Panc1 (cell line): ENCODE measurements at regions not wholly inside any gene's neighbourhood (a gene's known extent, or its start where the extent isn't known, plus 50 kb on each side); places are given as distances from the start of the nearest gene placed in this dataset.

Experiments used
- ATAC-seq: fragments of 200-7000 bp; cut with Tn5 transposase; 2 replicates; pipeline ENCODE4 v1.9.1; 2020; ENCODE audit warnings: mild to moderate bottlenecking, moderate library complexity
- BruUV-seq: library from RNA; stranded (reverse); fragments of 400-500 nt; replicated peaks from 2 replicates; lab custom pipeline; 2021; lab: Mats Ljungman, UMichigan
- CTCF ChIA-PET: fragments of 300-600 bp; sonication (Branson Sonifier 250); formaldehyde crosslinking; loops from one replicate; lab custom pipeline; 2022; ENCODE audit warnings: antibody characterized with exemption; lab: Charles Lee
- POLR2A ChIA-PET: fragments of 300-600 bp; sonication (Branson Sonifier 250); formaldehyde crosslinking; loops from one replicate; lab custom pipeline; 2022; ENCODE audit warnings: antibody characterized with exemption; lab: Charles Lee
- DNase-seq: peaks from one replicate; pipeline ENCODE4 v3.0.0-alpha.2; 2010; ENCODE audit warnings: low read depth, low spot score
- H3K27ac ChIP-seq: 2 replicates; pipeline ENCODE4 v1.5.1; 2011; ENCODE audit warnings: mild to moderate bottlenecking, low read length, inconsistent platforms
- H3K27me3 ChIP-seq: fragments of 200-500 bp; sonication (Bioruptor generic); 2 replicates; pipeline ENCODE4 v1.6.0; 2014; ENCODE audit warnings: low read length, inconsistent platforms; ENCODE audit not compliant: control insufficient read depth, insufficient read depth
- H3K36me3 ChIP-seq: fragments of 200-500 bp; sonication (Bioruptor generic); 2 replicates; pipeline ENCODE4 v1.5.1; 2014; ENCODE audit warnings: inconsistent platforms, mild to moderate bottlenecking, low read length, moderate library complexity; ENCODE audit not compliant: control insufficient read depth, insufficient read depth
- H3K4me1 ChIP-seq: 2 replicates; pipeline ENCODE4 v1.5.1; 2011; ENCODE audit warnings: inconsistent platforms, mild to moderate bottlenecking, low read length, moderate library complexity; ENCODE audit not compliant: control insufficient read depth, insufficient read depth
- H3K4me3 ChIP-seq, 2 experiments: 2 replicates each; pipeline ENCODE4 v1.5.1; 2011 to 2012; ENCODE audit warnings: low read depth in 2 of 2, low read length in 2 of 2, mild to moderate bottlenecking in 2 of 2, inconsistent platforms in 1 of 2, moderate library complexity in 1 of 2
- H3K9me3 ChIP-seq: fragments of 200-500 bp; sonication (Bioruptor generic); 2 replicates; pipeline ENCODE4 v1.5.1; 2014; ENCODE audit warnings: low read depth, mild to moderate bottlenecking, inconsistent platforms, low read length, moderate library complexity; ENCODE audit not compliant: control insufficient read depth, insufficient read depth
- POLR2AphosphoS5 ChIP-seq: IDR thresholded peaks from 2 replicates; pipeline ENCODE4 v1.6.1; 2012; ENCODE audit warnings: mild to moderate bottlenecking, low read depth, low read length, moderate library complexity
- REST ChIP-seq, 2 experiments: IDR thresholded peaks; 2 replicates each; pipeline ENCODE4 v1.6.1; 2011 to 2012; ENCODE audit warnings: low read depth in 2 of 2, control low read depth in 1 of 2, low read length in 1 of 2, mild to moderate bottlenecking in 1 of 2, moderate library complexity in 1 of 2; ENCODE audit not compliant: insufficient read depth in 1 of 2
- SIN3A ChIP-seq: IDR thresholded peaks from 2 replicates; pipeline ENCODE4 v1.6.1; 2012; ENCODE audit warnings: low read depth, mild to moderate bottlenecking, low read length, moderate library complexity, borderline replicate concordance; ENCODE audit not compliant: insufficient read depth
- TCF7L2 ChIP-seq: IDR thresholded peaks from 2 replicates; pipeline ENCODE4 v1.6.1; 2011; ENCODE audit warnings: mild to moderate bottlenecking, low read depth, low read length, inconsistent platforms
- in situ Hi-C: cut with HindIII; loops from 2 replicates; pipeline ENCODE4 v1.10.0; 2016; ENCODE audit warnings: low sequenced_read_pairs, low pct_unique_long_range_greater_than_20kb
- intact Hi-C: fragments of 100-400 bp; cut with micrococcal nuclease; formaldehyde crosslinking; loops from one replicate; pipeline ENCODE4 v1.10.0; 2022; ENCODE audit not compliant: unreplicated experiment
- TF ChIP-seq, protein P1 (sequence below): fragments of 450-650 bp; IDR thresholded peaks from 2 replicates; pipeline ENCODE4 v1.5.1; 2017; ENCODE audit warnings: mild to moderate bottlenecking

GRCh38 chr11:20211691-20212090 is 51.4 kb upstream of the DBX1 start:
- ChIA-PET POLR2A (no interaction called here), CTCF (interaction anchor here (1.1 kb wide), 1 partner anchor 258 kb away, joined by 3 read pairs; no protein-coding TSS in a partner anchor)
- no peaks in the 10 kb centered on the region for H3K36me3 ChIP-seq
- intact Hi-C loops (no loop called here), in situ Hi-C loops (no loop called here)
- no peak for ATAC-seq
- peaks cover 7% of the 10 kb centered on the region; the same call in 1 of the 2 replicates for H3K27me3 ChIP-seq
- no peaks in the 10 kb centered on the region for H3K9me3 ChIP-seq
- no TSS peak for BruUV-seq
- H3K27ac ChIP-seq = no peak overlapping the region
- no peaks in the 10 kb centered on the region for H3K4me1 ChIP-seq
- TF ChIP-seq REST (IDR thresholded peaks at IDR 0.05; ENCODE audit: insufficient read depth in 1 of 2, low read depth in 2 of 2, low read length in 1 of 2) (no peak), SIN3A (no peak), POLR2AphosphoS5 (no peak), TCF7L2 (no peak)
- TF ChIP-seq, protein P1, sequence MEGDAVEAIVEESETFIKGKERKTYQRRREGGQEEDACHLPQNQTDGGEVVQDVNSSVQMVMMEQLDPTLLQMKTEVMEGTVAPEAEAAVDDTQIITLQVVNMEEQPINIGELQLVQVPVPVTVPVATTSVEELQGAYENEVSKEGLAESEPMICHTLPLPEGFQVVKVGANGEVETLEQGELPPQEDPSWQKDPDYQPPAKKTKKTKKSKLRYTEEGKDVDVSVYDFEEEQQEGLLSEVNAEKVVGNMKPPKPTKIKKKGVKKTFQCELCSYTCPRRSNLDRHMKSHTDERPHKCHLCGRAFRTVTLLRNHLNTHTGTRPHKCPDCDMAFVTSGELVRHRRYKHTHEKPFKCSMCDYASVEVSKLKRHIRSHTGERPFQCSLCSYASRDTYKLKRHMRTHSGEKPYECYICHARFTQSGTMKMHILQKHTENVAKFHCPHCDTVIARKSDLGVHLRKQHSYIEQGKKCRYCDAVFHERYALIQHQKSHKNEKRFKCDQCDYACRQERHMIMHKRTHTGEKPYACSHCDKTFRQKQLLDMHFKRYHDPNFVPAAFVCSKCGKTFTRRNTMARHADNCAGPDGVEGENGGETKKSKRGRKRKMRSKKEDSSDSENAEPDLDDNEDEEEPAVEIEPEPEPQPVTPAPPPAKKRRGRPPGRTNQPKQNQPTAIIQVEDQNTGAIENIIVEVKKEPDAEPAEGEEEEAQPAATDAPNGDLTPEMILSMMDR = no peak
- no peak for DNase-seq
- H3K4me3 ChIP-seq = no peak overlapping the region
